Chondrocyte (in vitro differentiated cells): ENCODE measurements at regions not wholly inside any gene's neighbourhood (a gene's known extent, or its start where the extent isn't known, plus 50 kb on each side); places are given as distances from the start of the nearest gene placed in this dataset.
A peak's percentile ranks its signal among the peaks of the same experiment; 100 is the strongest.

Experiments used
- DNase-seq: peaks from one replicate; pipeline ENCODE4 v3.0.0; 2021; ENCODE audit warnings: mixed read lengths, low spot score
- H3K27ac Mint-ChIP-seq: one replicate; pipeline ENCODE4 v1.8.0; 2021; ENCODE audit warnings: mild to moderate bottlenecking, moderate library complexity, mixed read lengths; ENCODE audit not compliant: unreplicated experiment
- H3K27me3 Mint-ChIP-seq: 2 replicates; pipeline ENCODE4 v1.8.0; 2021; ENCODE audit warnings: low read depth, mixed read lengths
- H3K36me3 Mint-ChIP-seq: 2 replicates; pipeline ENCODE4 v1.8.0; 2021; ENCODE audit warnings: low read depth, mixed read lengths
- H3K4me1 Mint-ChIP-seq: 2 replicates; pipeline ENCODE4 v1.8.0; 2021; ENCODE audit warnings: low read depth, mild to moderate bottlenecking, mixed read lengths
- H3K4me3 Mint-ChIP-seq: one replicate; pipeline ENCODE4 v1.8.0; 2021; ENCODE audit warnings: mild to moderate bottlenecking, moderate library complexity, mixed read lengths; ENCODE audit not compliant: unreplicated experiment
- H3K9me3 Mint-ChIP-seq: 2 replicates; pipeline ENCODE4 v1.8.0; 2021; ENCODE audit warnings: low read depth, mixed read lengths
- TF ChIP-seq, protein P1 (sequence below): fragments of 200-600 bp; sonication (generic); IDR thresholded peaks from 2 replicates; pipeline ENCODE4 v1.5.0; 2021; ENCODE audit warnings: antibody characterized with exemption, mild to moderate bottlenecking, moderate library complexity

DNA sequence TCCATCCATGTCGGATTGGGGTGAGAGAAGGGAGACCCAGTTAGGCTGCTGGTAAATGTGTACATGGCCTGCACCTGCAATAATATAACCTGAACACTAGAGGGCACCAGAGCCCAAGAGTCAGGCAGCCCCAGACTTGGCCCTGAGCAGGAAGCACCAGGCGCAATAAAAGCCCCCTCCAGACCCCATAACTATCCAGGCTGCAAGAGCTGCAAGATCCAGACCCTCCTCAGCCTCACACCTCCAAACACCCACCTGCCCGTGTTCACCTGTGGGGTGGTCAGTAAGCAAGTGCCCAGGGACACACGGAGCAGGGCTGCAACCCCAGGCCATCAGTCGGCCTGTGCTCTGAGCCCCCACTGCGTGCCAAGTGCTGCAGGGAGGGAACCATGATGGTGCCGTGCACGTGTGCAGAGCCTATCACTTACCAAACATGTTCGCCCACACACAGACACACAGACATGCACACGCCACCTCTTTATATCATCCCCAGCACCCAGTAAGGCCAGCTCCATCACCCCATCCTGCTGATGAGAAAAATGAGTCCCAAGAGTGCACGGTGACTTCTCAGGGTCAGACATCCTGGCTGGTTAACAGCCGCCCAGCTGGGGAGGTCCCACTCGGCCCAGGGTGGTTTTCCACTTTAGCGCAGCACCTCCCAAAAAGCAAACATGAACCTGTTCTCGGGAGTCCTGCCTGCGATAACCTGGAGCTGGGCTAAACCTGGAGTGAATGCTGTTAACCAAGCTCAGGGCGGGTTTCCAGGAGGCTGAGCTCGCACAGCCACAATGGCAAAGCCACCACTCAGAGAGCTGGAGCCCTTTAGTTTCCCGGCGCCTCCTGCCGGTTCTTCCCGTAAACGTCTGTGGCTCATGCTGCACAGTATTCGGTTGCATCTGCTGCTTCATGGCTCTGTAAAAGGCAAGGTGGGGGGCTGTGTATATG lies 439.8 kb downstream of the SOX9 start:
- H3K36me3 Mint-ChIP-seq: peaks cover 1% of the 10 kb centered on the region

DNA sequence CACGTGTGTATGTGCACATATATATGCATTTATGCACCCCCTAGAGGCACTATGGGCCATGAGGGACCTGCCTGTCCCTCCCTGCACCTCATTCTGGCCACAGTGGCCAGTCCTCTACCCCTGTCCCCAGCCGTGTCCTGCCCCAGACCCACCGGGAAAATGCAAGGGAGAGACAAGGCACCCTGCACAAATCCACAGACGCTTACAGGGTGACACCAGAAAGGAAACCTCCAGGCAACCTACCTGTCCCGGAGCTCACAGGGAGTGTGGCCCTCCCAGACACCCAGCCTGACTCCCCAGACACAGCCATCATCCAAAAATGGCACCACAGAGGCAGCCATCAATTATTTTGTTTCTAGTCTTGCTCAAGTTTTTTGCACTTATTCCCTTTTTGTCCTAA lies 440.4 kb downstream of the SOX9 start:
- Mint-ChIP-seq H3K36me3 (peaks cover 1% of the 10 kb centered on the region), H3K4me3 (no peak overlapping the region), H3K27me3 (no peaks in the 10 kb centered on the region), H3K27ac (no peak overlapping the region), H3K9me3 (no peaks in the 10 kb centered on the region), H3K4me1 (peaks cover 4% of the 10 kb centered on the region)
- TF ChIP-seq, protein P1, sequence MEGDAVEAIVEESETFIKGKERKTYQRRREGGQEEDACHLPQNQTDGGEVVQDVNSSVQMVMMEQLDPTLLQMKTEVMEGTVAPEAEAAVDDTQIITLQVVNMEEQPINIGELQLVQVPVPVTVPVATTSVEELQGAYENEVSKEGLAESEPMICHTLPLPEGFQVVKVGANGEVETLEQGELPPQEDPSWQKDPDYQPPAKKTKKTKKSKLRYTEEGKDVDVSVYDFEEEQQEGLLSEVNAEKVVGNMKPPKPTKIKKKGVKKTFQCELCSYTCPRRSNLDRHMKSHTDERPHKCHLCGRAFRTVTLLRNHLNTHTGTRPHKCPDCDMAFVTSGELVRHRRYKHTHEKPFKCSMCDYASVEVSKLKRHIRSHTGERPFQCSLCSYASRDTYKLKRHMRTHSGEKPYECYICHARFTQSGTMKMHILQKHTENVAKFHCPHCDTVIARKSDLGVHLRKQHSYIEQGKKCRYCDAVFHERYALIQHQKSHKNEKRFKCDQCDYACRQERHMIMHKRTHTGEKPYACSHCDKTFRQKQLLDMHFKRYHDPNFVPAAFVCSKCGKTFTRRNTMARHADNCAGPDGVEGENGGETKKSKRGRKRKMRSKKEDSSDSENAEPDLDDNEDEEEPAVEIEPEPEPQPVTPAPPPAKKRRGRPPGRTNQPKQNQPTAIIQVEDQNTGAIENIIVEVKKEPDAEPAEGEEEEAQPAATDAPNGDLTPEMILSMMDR: no peak
- peak; percentile 68 for DNase-seq

More for the DNA sequence above, 439.8 kb downstream of the SOX9 start:
- Mint-ChIP-seq H3K27me3 (no peaks in the 10 kb centered on the region), H3K27ac (no peak overlapping the region), H3K4me3 (no peak overlapping the region), H3K9me3 (no peaks in the 10 kb centered on the region), H3K4me1 (peaks cover 4% of the 10 kb centered on the region)
- TF ChIP-seq, protein P1: peak; percentile 88
- peak; percentile 63 for DNase-seq

DNA sequence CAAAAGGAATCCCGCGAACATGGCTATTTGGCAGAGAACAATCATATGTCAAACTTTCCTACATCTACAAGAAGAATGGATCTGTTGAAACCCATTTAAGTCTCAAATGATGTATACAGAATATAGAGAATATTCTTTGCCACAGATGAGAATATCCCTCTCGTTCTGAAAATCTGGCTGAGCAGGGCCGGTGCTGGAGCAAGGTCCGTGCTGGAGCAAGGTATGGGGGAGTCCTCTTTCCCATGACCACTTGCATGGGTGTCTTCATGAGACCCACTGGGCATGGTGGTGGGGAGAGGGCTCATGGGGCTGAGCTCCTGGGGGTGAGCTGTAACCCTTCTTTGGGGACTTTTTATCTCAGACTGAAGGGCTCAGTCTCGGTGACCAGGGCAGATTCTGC lies 440.9 kb downstream of the SOX9 start:
- peak; percentile 39 for DNase-seq
- Mint-ChIP-seq H3K4me3 (no peak overlapping the region), H3K4me1 (peaks cover 6% of the 10 kb centered on the region), H3K27ac (no peak overlapping the region), H3K9me3 (no peaks in the 10 kb centered on the region), H3K27me3 (no peaks in the 10 kb centered on the region), H3K36me3 (peaks cover 1% of the 10 kb centered on the region)
- TF ChIP-seq, protein P1: no peak

- Mint-ChIP-seq H3K9me3 (no peaks in the 10 kb centered on the region), H3K4me1 (peaks cover 8% of the 10 kb centered on the region), H3K27me3 (no peaks in the 10 kb centered on the region), H3K4me3 (no peak overlapping the region), H3K27ac (no peak overlapping the region), H3K36me3 (peaks cover 1% of the 10 kb centered on the region)
- TF ChIP-seq, protein P1: no peak
- peak; percentile 34 for DNase-seq
Observed at GRCh38 chr17:72562615-72563188, 441.9 kb downstream of the SOX9 start.

GRCh38 chr17:72563952-72564351 lies 443.1 kb downstream of the SOX9 start:
- no peaks in the 10 kb centered on the region for H3K9me3 Mint-ChIP-seq
- no peak overlapping the region for H3K27ac Mint-ChIP-seq
- no peak overlapping the region for H3K4me3 Mint-ChIP-seq
- peaks cover 1% of the 10 kb centered on the region for H3K36me3 Mint-ChIP-seq
- peak; percentile 11 for DNase-seq
- H3K4me1 Mint-ChIP-seq: peaks cover 10% of the 10 kb centered on the region
- TF ChIP-seq, protein P1: no peak
- no peaks in the 10 kb centered on the region for H3K27me3 Mint-ChIP-seq
